Uterus (tissue), 3 donors: ENCODE measurements at regions not wholly inside any gene's neighbourhood (a gene's known extent, or its start where the extent isn't known, plus 50 kb on each side); places are given as distances from the start of the nearest gene placed in this dataset.

Experiments
- DNase-seq, 2 donors: peaks; one replicate each; pipeline ENCODE4 v3.0.0-alpha.2; 2019 to 2020
- H3K27ac ChIP-seq, 2 donors: fragments of 200-600 bp; sonication (generic); 1 replicate in 1 of 2; 2 replicates in 1 of 2; pipeline ENCODE4 v1.5.1; 2016 to 2018
- H3K27me3 ChIP-seq, 2 donors: fragments of 200-600 bp; sonication (generic); one replicate each; pipeline ENCODE4 v1.5.1; 2018 to 2019; ENCODE audit warnings: control low read depth in 1 of 2
- H3K36me3 ChIP-seq, 2 donors: fragments of 200-600 bp; sonication (generic); one replicate each; pipeline ENCODE4 v1.5.1; 2019; ENCODE audit warnings: control low read depth in 1 of 2
- H3K4me1 ChIP-seq, 2 donors: fragments of 200-600 bp; sonication (generic); one replicate each; pipeline ENCODE4 v1.5.1; 2018 to 2019; ENCODE audit warnings: control low read depth in 1 of 2
- H3K4me3 ChIP-seq, 2 donors: fragments of 200-600 bp; sonication (generic); 1 replicate in 1 of 2; 2 replicates in 1 of 2; pipeline ENCODE4 v1.5.1; 2018 to 2019; ENCODE audit warnings: mild to moderate bottlenecking in 1 of 2
- H3K9me3 ChIP-seq, 2 donors: fragments of 200-600 bp; sonication (generic); one replicate each; pipeline ENCODE4 v1.5.1; 2019; ENCODE audit warnings: control low read depth in 1 of 2
- CTCF ChIP-seq, 4 experiments: fragments of 200-600 bp in 2 of 4; fragments of 450-650 bp in 2 of 4; sonication (generic) in 2 of 4; IDR thresholded peaks; one replicate each; pipeline ENCODE4 v1.5.1; 2016 to 2019; ENCODE audit warnings: antibody characterized with exemption in 4 of 4, mild to moderate bottlenecking in 2 of 4, moderate library complexity in 1 of 4
- POLR2A ChIP-seq, 2 donors: fragments of 450-650 bp; IDR thresholded peaks; one replicate each; pipeline ENCODE4 v1.6.1; 2016; ENCODE audit warnings: antibody characterized with exemption in 2 of 2, mild to moderate bottlenecking in 1 of 2, moderate library complexity in 1 of 2
- intact Hi-C: fragments of 100-400 bp; cut with DNase I; formaldehyde crosslinking; loops from one replicate; pipeline ENCODE4 v1.15.1; 2023; ENCODE audit warnings: low total_unique reads
- donor health status: DM: yes; HTN: yes; CAD: no.

- DNase-seq = no peak
- H3K9me3 ChIP-seq = no peaks in the 10 kb centered on the region
These were observed 127.9 kb upstream of the PFN2 start for GRCh38 chr3:150098621-150099020.

DNA sequence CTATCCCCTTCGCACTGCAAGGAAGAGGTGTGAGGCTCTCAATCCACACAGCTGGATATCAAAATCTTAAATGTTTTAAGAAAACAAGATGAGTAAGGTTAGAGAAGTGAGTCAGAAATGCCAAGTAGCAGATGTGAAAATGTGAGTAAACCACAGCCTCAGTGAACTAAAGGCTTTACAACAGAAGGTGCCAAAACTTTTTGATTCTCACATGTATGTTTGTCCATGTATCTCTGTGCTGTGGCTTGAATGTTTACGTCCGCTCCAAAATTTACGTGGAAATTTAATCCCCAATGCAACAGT is 126.8 kb upstream of the PFN2 start:
- Histone ChIP-seq H3K27ac (no peak overlapping the region), H3K36me3 (no peaks in the 10 kb centered on the region), H3K27me3 (no peaks in the 10 kb centered on the region), H3K4me1 (no peaks in the 10 kb centered on the region), H3K9me3 (no peaks in the 10 kb centered on the region), H3K4me3 (no peak overlapping the region)
- TF ChIP-seq POLR2A (IDR thresholded peaks at IDR 0.05) = no peak
- TF ChIP-seq CTCF (IDR thresholded peaks at IDR 0.05) = no peak
- intact Hi-C loops = no loop called here
- no peak for DNase-seq

More at GRCh38 chr3:150098621-150099020, 127.9 kb upstream of the PFN2 start:
- Histone ChIP-seq H3K4me1 (no peaks in the 10 kb centered on the region), H3K36me3 (no peaks in the 10 kb centered on the region), H3K27me3 (no peaks in the 10 kb centered on the region), H3K27ac (no peak overlapping the region), H3K4me3 (no peak overlapping the region)
- intact Hi-C loops = no loop called here
- TF ChIP-seq CTCF (IDR thresholded peaks at IDR 0.05) (no peak), POLR2A (IDR thresholded peaks at IDR 0.05) (no peak)

GRCh38 chr3:150096700-150097587 is 126.2 kb upstream of the PFN2 start:
- no peaks in the 10 kb centered on the region for H3K36me3 ChIP-seq
- H3K27me3 ChIP-seq = no peaks in the 10 kb centered on the region
- no peaks in the 10 kb centered on the region for H3K9me3 ChIP-seq
- H3K27ac ChIP-seq = no peak overlapping the region
- no peak for TF ChIP-seq POLR2A (IDR thresholded peaks at IDR 0.05)
- TF ChIP-seq CTCF (IDR thresholded peaks at IDR 0.05) = no peak
- intact Hi-C loops = no loop called here
- no peaks in the 10 kb centered on the region for H3K4me1 ChIP-seq
- DNase-seq = no peak
- no peak overlapping the region for H3K4me3 ChIP-seq

DNA sequence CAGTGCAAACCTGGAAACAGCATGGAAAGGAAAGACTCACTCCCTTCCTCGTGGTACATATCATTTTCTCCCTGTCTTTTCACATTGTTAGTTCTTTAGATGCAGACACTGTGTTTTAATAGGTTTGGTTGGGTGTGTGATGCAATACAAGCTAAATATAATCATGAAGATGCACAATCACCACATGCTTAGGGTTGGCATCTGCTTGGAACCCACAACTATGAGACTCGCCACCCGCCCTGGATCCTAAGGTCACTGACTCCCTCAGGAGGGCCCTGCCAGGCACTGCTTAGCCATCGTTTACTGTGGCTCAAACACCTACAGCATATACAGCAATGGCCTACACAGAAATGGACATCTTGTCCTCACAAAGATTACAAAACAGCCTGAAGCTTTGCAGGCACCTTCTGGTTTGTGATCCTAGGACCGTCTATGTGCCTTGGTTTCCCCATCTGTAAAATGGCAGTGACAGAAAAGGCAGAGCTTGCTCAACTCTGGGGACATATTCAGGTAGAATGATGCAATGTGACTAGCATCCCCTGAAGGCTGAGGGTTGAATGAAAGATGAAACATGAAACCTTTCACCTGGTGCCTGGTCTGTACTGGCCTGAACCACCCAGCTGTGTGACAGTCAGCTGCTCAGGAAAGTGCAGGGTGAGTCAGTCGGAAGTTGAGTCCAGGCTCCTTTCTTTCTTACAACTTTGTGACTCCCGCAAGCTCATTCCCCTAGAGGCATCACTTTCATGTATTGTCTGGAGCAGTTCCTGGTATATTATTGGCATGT is 123.6 kb upstream of the PFN2 start:
- TF ChIP-seq POLR2A (IDR thresholded peaks at IDR 0.05) = no peak
- TF ChIP-seq CTCF (IDR thresholded peaks at IDR 0.05) = no peak
- Histone ChIP-seq H3K36me3 (no peaks in the 10 kb centered on the region), H3K4me3 (no peak overlapping the region), H3K9me3 (no peaks in the 10 kb centered on the region), H3K4me1 (no peaks in the 10 kb centered on the region), H3K27me3 (no peaks in the 10 kb centered on the region), H3K27ac (no peak overlapping the region)
- intact Hi-C loops = no loop called here
- no peak for DNase-seq

- intact Hi-C loops = no loop called here
- no peak for DNase-seq
- no peak for TF ChIP-seq POLR2A (IDR thresholded peaks at IDR 0.05)
- no peak for TF ChIP-seq CTCF (IDR thresholded peaks at IDR 0.05)
- Histone ChIP-seq H3K4me1 (no peaks in the 10 kb centered on the region), H3K4me3 (no peak overlapping the region), H3K27ac (no peak overlapping the region), H3K9me3 (no peaks in the 10 kb centered on the region), H3K36me3 (no peaks in the 10 kb centered on the region), H3K27me3 (no peaks in the 10 kb centered on the region)
These were observed 120.9 kb upstream of the PFN2 start for GRCh38 chr3:150091626-150092025.
